ENCODE measurements at regions not wholly inside any gene's neighbourhood (a gene's known extent, or its start where the extent isn't known, plus 50 kb on each side); places are given as distances from the start of the nearest gene placed in this dataset.

GRCh38 chr10:3539696-3540383 lies 245.2 kb downstream of the KLF6 start:
- TF ChIP-seq CTCF (IDR thresholded peaks at IDR 0.05) (no peak), POLR2AphosphoS5 (IDR thresholded peaks at IDR 0.05; ENCODE audit: insufficient read depth in 1 of 2, low read depth in 1 of 2) (no peak)

Data from vagina (tissue), 2 donors.